Sigmoid colon (tissue), 6 donors: ENCODE measurements at regions not wholly inside any gene's neighbourhood (a gene's known extent, or its start where the extent isn't known, plus 50 kb on each side); places are given as distances from the start of the nearest gene placed in this dataset.

ENCODE experiments used
- DNase-seq: peaks from one replicate; pipeline ENCODE4 v3.0.0-alpha.2; 2019
- H3K27ac ChIP-seq, 4 donors: fragments of 200-600 bp; sonication (generic); one replicate each; pipeline ENCODE4 v1.5.1; 2016 to 2019; ENCODE audit warnings: mild to moderate bottlenecking in 1 of 4
- H3K27me3 ChIP-seq, 3 donors: fragments of 200-600 bp; sonication (generic); one replicate each; pipeline ENCODE4 v1.5.1; 2019; ENCODE audit warnings: mild to moderate bottlenecking in 1 of 3
- H3K36me3 ChIP-seq, 4 donors: fragments of 200-600 bp; sonication (generic); one replicate each; pipeline ENCODE4 v1.5.1; 2016 to 2019
- H3K4me1 ChIP-seq, 4 donors: fragments of 200-600 bp; sonication (generic); one replicate each; pipeline ENCODE4 v1.5.1; 2017 to 2019
- H3K4me3 ChIP-seq, 4 donors: fragments of 200-600 bp; sonication (generic); one replicate each; pipeline ENCODE4 v1.5.1; 2017 to 2019; ENCODE audit warnings: mild to moderate bottlenecking in 2 of 4, moderate library complexity in 1 of 4
- H3K9me3 ChIP-seq, 4 donors: fragments of 200-600 bp in 3 of 4; sonication (generic) in 3 of 4; one replicate each; pipeline versions ENCODE4 v1.5.1 to v1.6.1; 2013 to 2019
- CTCF ChIP-seq, 4 experiments: fragments of 450-650 bp in 3 of 4; fragments of 200-600 bp in 1 of 4; IDR thresholded peaks; one replicate each; pipeline ENCODE4 v1.5.1; 2016 to 2019; ENCODE audit warnings: antibody characterized with exemption in 4 of 4, mild to moderate bottlenecking in 3 of 4, moderate library complexity in 2 of 4
- EP300 ChIP-seq, 4 donors: sonication (generic); formaldehyde crosslinking; IDR thresholded peaks; one replicate each; pipeline ENCODE4 v1.6.1; 2017; ENCODE audit warnings: antibody characterized with exemption in 4 of 4
- POLR2A ChIP-seq, 2 donors: fragments of 450-650 bp; IDR thresholded peaks; one replicate each; pipeline ENCODE4 v1.6.1; 2016; ENCODE audit warnings: antibody characterized with exemption in 2 of 2, mild to moderate bottlenecking in 2 of 2, moderate library complexity in 2 of 2
- POLR2AphosphoS5 ChIP-seq, 4 donors: sonication (generic); formaldehyde crosslinking; IDR thresholded peaks; one replicate each; pipeline ENCODE4 v1.6.1; 2017; ENCODE audit warnings: antibody characterized with exemption in 4 of 4
- WGBS, 2 donors: extraction: QIAGEN DNeasy Blood & Tissue Kit; methylation state at CpG; one replicate each; pipeline ENCODE4 v1.1.7; 2013; 5-methylcytosine and 5-hydroxymethylcytosine counted together
- intact Hi-C: fragments of 100-400 bp; cut with DNase I; formaldehyde crosslinking; loops from one replicate; pipeline ENCODE4 v1.15.1; 2023
- donor health status: healthy with polysubstance abuse.
- donor health status: healthy.

- Histone ChIP-seq H3K9me3 (no peaks in the 10 kb centered on the region), H3K36me3 (no peaks in the 10 kb centered on the region), H3K4me1 (no peaks in the 10 kb centered on the region), H3K27me3 (no peaks in the 10 kb centered on the region), H3K27ac (no peak overlapping the region), H3K4me3 (no peak overlapping the region)
- WGBS, 2 donors, result 10 to 57% methylated on average over 2 of the region's 2 CpGs
- intact Hi-C loops, result no loop called here
- TF ChIP-seq EP300 (IDR thresholded peaks at IDR 0.05) (no peak), CTCF (IDR thresholded peaks at IDR 0.05) (no peak)
- DNase-seq, result no peak
Observed at GRCh38 chr7:27420702-27421101, 178.1 kb downstream of the EVX1 start.

- Histone ChIP-seq H3K4me1 (no peaks in the 10 kb centered on the region), H3K27ac (no peak overlapping the region), H3K4me3 (no peak overlapping the region), H3K36me3 (no peaks in the 10 kb centered on the region), H3K27me3 (no peaks in the 10 kb centered on the region), H3K9me3 (no peaks in the 10 kb centered on the region)
- WGBS, 2 donors, result 29 to 70% methylated on average over 8 of the region's 8 CpGs
- intact Hi-C loops, result no loop called here
- TF ChIP-seq POLR2A (IDR thresholded peaks at IDR 0.05) (no peak), CTCF (IDR thresholded peaks at IDR 0.05) (no peak), POLR2AphosphoS5 (IDR thresholded peaks at IDR 0.05) (no peak), EP300 (IDR thresholded peaks at IDR 0.05) (no peak)
- DNase-seq, result no peak
Observed at GRCh38 chr7:27423290-27423689, 180.7 kb downstream of the EVX1 start.

GRCh38 chr7:27423821-27424220 is 181.2 kb downstream of the EVX1 start:
- Histone ChIP-seq H3K4me1 (no peaks in the 10 kb centered on the region), H3K9me3 (no peaks in the 10 kb centered on the region), H3K27me3 (no peaks in the 10 kb centered on the region), H3K27ac (no peak overlapping the region), H3K4me3 (no peak overlapping the region), H3K36me3 (no peaks in the 10 kb centered on the region)
- 80 to 95% methylated on average over 10 of the region's 10 CpGs for WGBS, 2 donors
- no peak for DNase-seq
- no peak for TF ChIP-seq CTCF (IDR thresholded peaks at IDR 0.05)
- no peak for TF ChIP-seq POLR2A (IDR thresholded peaks at IDR 0.05)
- no peak for TF ChIP-seq POLR2AphosphoS5 (IDR thresholded peaks at IDR 0.05)
- TF ChIP-seq EP300 (IDR thresholded peaks at IDR 0.05), result no peak
- intact Hi-C loops, result no loop called here

- H3K27ac ChIP-seq, result no peak overlapping the region
- WGBS, 2 donors, result 13 to 49% methylated on average over 3 of the region's 3 CpGs
Observed at GRCh38 chr7:27424231-27424630, 181.6 kb downstream of the EVX1 start.

More at GRCh38 chr7:27424231-27424630, 181.6 kb downstream of the EVX1 start:
- no peak for DNase-seq
- Histone ChIP-seq H3K27me3 (no peaks in the 10 kb centered on the region), H3K4me3 (no peak overlapping the region), H3K9me3 (no peaks in the 10 kb centered on the region), H3K4me1 (no peaks in the 10 kb centered on the region), H3K36me3 (no peaks in the 10 kb centered on the region)
- no peak for TF ChIP-seq POLR2AphosphoS5 (IDR thresholded peaks at IDR 0.05)
- TF ChIP-seq CTCF (IDR thresholded peaks at IDR 0.05), result no peak
- TF ChIP-seq EP300 (IDR thresholded peaks at IDR 0.05), result no peak
- no peak for TF ChIP-seq POLR2A (IDR thresholded peaks at IDR 0.05)
- intact Hi-C loops, result no loop called here
